ENCODE measurements at regions not wholly inside any gene's neighbourhood (a gene's known extent, or its start where the extent isn't known, plus 50 kb on each side); places are given as distances from the start of the nearest gene placed in this dataset.

DNA sequence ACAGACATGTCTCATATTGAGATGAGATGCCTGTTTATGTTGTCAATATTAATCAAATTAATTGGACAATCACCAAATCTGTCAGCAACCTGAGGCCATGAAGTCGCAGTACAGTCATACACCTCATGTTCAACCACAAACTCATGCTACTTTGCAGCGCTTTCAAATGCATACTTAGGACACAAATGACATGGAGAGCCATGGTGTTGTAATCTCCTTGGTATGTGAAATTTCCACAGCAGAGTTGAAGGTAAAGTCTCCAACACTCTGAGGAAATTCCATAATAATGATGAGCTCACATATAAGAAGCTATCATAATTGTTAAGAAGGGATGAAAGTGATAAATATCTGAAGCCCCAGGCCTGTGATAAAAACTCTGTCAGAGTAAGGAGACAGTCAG lies 873.9 kb downstream of the MCTP2 start:
- H3K4me3 Mint-ChIP-seq (ENCODE audit: unreplicated experiment) = no peak overlapping the region
- no peak for DNase-seq
- H3K4me1 Mint-ChIP-seq (ENCODE audit: low read depth, unreplicated experiment) = no peaks in the 10 kb centered on the region
- H3K36me3 Mint-ChIP-seq (ENCODE audit: unreplicated experiment) = no peaks in the 10 kb centered on the region
- TF ChIP-seq, protein P1, sequence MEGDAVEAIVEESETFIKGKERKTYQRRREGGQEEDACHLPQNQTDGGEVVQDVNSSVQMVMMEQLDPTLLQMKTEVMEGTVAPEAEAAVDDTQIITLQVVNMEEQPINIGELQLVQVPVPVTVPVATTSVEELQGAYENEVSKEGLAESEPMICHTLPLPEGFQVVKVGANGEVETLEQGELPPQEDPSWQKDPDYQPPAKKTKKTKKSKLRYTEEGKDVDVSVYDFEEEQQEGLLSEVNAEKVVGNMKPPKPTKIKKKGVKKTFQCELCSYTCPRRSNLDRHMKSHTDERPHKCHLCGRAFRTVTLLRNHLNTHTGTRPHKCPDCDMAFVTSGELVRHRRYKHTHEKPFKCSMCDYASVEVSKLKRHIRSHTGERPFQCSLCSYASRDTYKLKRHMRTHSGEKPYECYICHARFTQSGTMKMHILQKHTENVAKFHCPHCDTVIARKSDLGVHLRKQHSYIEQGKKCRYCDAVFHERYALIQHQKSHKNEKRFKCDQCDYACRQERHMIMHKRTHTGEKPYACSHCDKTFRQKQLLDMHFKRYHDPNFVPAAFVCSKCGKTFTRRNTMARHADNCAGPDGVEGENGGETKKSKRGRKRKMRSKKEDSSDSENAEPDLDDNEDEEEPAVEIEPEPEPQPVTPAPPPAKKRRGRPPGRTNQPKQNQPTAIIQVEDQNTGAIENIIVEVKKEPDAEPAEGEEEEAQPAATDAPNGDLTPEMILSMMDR (IDR thresholded peaks at IDR 0.05; ENCODE audit: partially characterized antibody, unreplicated experiment) = no peak
- H3K27me3 Mint-ChIP-seq (ENCODE audit: unreplicated experiment) = no peaks in the 10 kb centered on the region
- no peaks in the 10 kb centered on the region for H3K9me3 Mint-ChIP-seq (ENCODE audit: unreplicated experiment)
- H3K27ac Mint-ChIP-seq (ENCODE audit: unreplicated experiment) = no peak overlapping the region

DNA sequence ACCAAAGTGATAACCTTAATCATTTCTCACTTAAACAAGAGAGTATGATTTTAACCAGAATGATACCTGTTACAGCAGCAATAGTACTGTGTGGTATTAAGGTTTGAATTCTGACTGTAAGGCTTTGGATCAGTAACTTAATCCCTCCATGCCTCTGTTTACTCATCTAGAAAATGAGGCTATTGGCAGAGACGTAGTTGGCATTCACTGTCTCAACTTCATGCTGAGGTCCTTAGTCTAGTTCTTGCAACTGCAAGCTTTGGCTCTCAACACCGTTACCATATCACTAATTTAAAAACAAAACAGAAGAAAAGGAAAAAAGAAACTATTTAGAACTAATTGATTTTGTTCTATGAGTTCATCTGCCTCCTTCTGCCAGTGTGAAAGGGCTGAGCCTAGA lies 875.4 kb downstream of the MCTP2 start:
- TF ChIP-seq, protein P1 (IDR thresholded peaks at IDR 0.05; ENCODE audit: partially characterized antibody, unreplicated experiment) = no peak
- DNase-seq = no peak
- H3K9me3 Mint-ChIP-seq (ENCODE audit: unreplicated experiment) = no peaks in the 10 kb centered on the region
- no peaks in the 10 kb centered on the region for H3K36me3 Mint-ChIP-seq (ENCODE audit: unreplicated experiment)
- no peak overlapping the region for H3K27ac Mint-ChIP-seq (ENCODE audit: unreplicated experiment)
- H3K4me1 Mint-ChIP-seq (ENCODE audit: low read depth, unreplicated experiment) = no peaks in the 10 kb centered on the region
- no peak overlapping the region for H3K4me3 Mint-ChIP-seq (ENCODE audit: unreplicated experiment)
- no peaks in the 10 kb centered on the region for H3K27me3 Mint-ChIP-seq (ENCODE audit: unreplicated experiment)

DNA sequence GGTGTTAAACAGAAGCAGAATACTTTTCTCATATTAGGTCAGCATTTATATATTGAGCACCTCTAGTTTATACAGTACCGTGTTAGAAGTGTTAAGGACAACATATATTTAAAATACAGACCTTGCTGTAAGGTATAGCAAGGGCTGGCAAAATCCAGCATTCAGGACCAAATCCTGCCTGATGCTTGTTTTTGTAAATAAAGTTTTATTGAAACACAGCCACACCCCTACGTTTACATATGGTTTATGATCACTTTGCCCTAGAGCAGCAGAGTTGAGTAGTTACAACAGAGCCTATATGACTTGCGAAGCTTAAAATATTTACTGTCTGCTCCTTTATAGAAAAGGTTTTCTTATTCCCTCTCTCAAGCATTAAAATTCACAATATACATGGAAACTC lies 877.3 kb downstream of the MCTP2 start:
- TF ChIP-seq, protein P1 (IDR thresholded peaks at IDR 0.05; ENCODE audit: partially characterized antibody, unreplicated experiment) = no peak
- no peak overlapping the region for H3K4me3 Mint-ChIP-seq (ENCODE audit: unreplicated experiment)
- no peaks in the 10 kb centered on the region for H3K36me3 Mint-ChIP-seq (ENCODE audit: unreplicated experiment)
- no peaks in the 10 kb centered on the region for H3K4me1 Mint-ChIP-seq (ENCODE audit: low read depth, unreplicated experiment)
- no peak for DNase-seq
- H3K9me3 Mint-ChIP-seq (ENCODE audit: unreplicated experiment) = no peaks in the 10 kb centered on the region
- no peaks in the 10 kb centered on the region for H3K27me3 Mint-ChIP-seq (ENCODE audit: unreplicated experiment)
- H3K27ac Mint-ChIP-seq (ENCODE audit: unreplicated experiment) = no peak overlapping the region

DNA sequence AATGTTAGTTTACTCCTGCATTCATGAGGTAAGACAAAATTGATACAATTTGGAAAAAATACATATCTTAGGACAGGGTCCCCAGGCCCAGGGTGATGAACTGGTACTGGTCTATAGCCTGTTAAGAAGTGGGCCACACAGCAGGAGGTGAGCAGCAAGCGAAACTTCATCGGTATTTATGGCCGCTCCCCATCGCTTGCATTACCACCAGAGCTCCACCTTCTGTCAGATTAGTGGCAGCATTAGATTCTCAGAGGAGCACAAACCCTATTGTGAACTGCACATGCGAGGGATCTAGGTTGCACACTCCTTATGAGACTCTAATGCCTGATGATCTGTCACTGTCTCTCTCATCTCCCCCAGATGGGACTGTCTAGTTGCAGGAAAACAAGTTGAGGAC lies 880.6 kb downstream of the MCTP2 start:
- H3K27ac Mint-ChIP-seq (ENCODE audit: unreplicated experiment) = no peak overlapping the region
- H3K27me3 Mint-ChIP-seq (ENCODE audit: unreplicated experiment) = no peaks in the 10 kb centered on the region
- no peak overlapping the region for H3K4me3 Mint-ChIP-seq (ENCODE audit: unreplicated experiment)
- no peaks in the 10 kb centered on the region for H3K36me3 Mint-ChIP-seq (ENCODE audit: unreplicated experiment)
- TF ChIP-seq, protein P1 (IDR thresholded peaks at IDR 0.05; ENCODE audit: partially characterized antibody, unreplicated experiment) = no peak
- no peak for DNase-seq
- no peaks in the 10 kb centered on the region for H3K9me3 Mint-ChIP-seq (ENCODE audit: unreplicated experiment)
- H3K4me1 Mint-ChIP-seq (ENCODE audit: low read depth, unreplicated experiment) = no peaks in the 10 kb centered on the region

DNA sequence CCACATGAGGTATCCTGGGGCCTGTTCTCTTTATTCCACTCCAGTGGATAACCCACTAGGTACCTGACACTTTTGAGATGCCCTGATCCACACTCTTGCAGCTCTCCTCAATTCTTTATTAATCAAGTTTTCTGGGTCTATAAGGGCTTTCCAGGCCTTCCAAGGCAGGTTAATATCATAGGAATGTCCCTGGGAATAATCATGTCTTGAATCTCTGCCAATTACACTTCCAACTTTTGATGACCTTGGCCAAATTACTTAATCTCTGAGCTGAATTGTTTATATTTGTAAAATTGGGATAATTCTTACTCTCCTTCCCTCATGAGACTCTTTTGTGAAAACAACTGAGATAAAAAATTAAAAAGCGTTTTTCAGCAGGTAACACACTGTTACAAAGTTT lies 881.7 kb downstream of the MCTP2 start:
- Mint-ChIP-seq H3K27me3 (ENCODE audit: unreplicated experiment) (no peaks in the 10 kb centered on the region), H3K36me3 (ENCODE audit: unreplicated experiment) (no peaks in the 10 kb centered on the region), H3K4me1 (ENCODE audit: low read depth, unreplicated experiment) (no peaks in the 10 kb centered on the region), H3K27ac (ENCODE audit: unreplicated experiment) (no peak overlapping the region), H3K9me3 (ENCODE audit: unreplicated experiment) (no peaks in the 10 kb centered on the region), H3K4me3 (ENCODE audit: unreplicated experiment) (no peak overlapping the region)
- TF ChIP-seq, protein P1 (IDR thresholded peaks at IDR 0.05; ENCODE audit: partially characterized antibody, unreplicated experiment) = no peak
- no peak for DNase-seq

Measured in glutamatergic neuron (in vitro differentiated cells).